Stimulated activated CD8-positive, alpha-beta memory T cell treated with anti-CD3 and anti-CD28 coated beads, Interleukin-15, amount 100 ng/mL, for 24 hours (primary cell): ENCODE measurements at regions not wholly inside any gene's neighbourhood (a gene's known extent, or its start where the extent isn't known, plus 50 kb on each side); places are given as distances from the start of the nearest gene placed in this dataset.

Source experiments
- DNase-seq: peaks from one replicate; pipeline ENCODE4 v3.0.0-alpha.2; 2020; ENCODE audit warnings: low read depth

- DNase-seq: no peak
Observed at GRCh38 chr5:88144219-88145001, 124.2 kb downstream of the TMEM161B start.

DNA sequence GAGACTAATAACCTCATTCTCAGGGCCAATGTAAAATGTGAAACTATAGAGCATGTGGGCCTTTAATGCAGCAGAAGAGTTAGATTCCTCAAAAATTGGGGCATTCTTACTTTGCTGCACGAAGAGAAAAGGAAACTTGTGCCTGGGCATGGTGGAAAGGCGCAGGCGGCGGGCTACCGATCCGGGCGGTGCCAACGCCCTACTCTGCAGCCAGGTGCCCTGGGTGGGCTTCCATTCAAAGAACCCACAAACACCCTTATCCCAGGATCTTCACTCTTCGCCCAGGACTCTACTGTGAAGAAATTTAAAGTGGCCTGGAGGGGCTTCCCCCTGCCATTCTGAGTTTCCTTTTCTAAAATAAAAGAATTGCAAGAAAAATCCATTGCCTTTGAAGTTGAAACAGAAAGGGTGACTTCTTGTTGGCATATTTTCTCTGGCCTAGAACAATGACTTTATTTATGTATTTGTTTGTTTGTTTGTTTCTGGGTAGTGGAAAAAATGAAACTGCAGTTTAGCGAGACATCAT lies 124.9 kb downstream of the TMEM161B start:
- DNase-seq: no peak

GRCh38 chr5:88142886-88143692 lies 125.6 kb downstream of the TMEM161B start:
- DNase-seq: no peak

- DNase-seq: no peak
Observed at GRCh38 chr5:88142636-88142885, 126.1 kb downstream of the TMEM161B start.

- peak; percentile 61 for DNase-seq
Observed at GRCh38 chr5:88140856-88141752, 127.5 kb downstream of the TMEM161B start.

GRCh38 chr5:88140396-88140855 lies 128.2 kb downstream of the TMEM161B start:
- no peak for DNase-seq

DNA sequence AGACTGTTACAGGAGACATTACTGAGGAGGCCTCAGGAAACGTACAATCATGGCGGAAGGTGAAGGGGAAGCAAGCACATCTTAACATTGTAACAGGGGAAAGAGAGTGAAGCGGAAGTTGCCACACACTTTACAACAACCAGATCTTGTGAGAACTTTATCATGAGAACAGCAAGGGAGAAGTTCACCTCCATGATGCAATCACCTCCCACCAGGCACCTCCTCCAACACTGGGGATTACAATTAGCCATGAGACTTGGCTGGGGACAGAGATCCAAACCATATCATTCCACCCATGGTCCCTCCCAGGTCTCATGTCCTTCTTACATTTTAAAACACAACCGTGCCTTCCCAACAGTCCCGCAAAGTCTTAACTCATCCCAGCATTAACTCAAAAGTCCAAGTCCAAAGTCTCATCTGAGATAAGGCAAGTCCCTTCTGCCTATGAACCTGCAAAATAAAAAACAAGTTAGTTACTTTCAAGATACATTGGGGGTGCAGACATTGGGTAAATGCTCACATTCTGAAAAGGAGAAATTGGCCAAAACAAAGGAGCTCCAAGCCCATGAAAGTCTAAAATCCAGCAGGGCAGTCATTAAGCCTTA lies 138.3 kb downstream of the TMEM161B start:
- no peak for DNase-seq

DNA sequence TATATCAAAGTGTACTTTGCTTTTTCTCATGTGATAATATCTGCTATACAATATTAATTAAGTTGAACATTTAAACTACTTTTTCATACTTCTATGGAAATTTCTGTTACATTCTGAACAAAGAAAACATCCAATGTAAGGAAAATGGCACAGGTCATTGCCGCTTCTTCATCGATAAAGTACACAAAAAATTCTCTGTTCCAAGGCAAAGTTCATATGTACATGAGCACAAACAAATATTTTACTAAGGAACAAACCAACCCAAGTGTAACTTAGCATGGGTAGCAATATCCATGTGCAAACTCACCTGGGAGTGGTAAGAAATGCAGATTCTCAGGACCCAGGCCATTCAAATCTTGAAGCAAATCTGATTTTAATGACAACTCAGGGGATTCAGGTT lies 139.8 kb downstream of the TMEM161B start:
- no peak for DNase-seq

GRCh38 chr5:88119535-88120125 lies 149.0 kb downstream of the TMEM161B start:
- no peak for DNase-seq

- no peak for DNase-seq
Observed at GRCh38 chr5:88118179-88118578, 150.5 kb downstream of the TMEM161B start.

DNA sequence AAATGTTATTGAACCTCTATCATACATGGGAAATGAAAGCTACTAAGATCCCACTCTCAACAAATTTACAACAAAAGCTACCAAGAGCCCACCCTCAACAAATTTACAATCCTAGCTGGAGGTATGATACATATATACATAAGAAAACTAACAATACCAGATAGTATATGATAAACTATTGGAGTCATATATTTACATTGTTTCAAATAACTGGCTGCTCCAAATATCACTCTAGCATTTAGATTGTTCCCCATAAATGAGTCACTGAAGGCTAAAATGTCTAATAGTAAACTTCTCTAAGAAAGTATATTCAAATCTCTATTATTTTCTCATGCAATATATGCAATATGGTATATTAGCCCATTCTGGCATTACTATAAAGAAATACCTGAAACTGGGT lies 151.1 kb downstream of the TMEM161B start:
- no peak for DNase-seq

DNA sequence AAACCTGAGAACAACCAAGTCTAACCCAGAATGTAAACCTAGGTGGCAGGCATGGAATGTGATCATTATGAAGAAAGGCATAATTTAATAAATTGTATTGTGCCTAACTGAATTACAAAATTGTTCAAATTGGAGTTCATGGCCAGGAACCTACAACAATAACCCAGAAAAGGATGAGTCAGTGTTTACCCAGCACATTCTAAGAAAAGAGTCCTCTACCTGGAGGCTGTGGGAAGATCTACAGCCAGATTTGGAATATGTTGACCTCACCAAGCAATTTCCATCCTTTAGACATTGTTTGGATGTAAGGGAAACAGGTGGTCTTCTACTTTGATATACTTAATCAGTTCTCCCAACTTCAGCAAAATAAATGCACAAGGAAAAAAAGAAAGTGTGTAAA lies 152.2 kb downstream of the TMEM161B start:
- DNase-seq: no peak

GRCh38 chr5:88115211-88115610 lies 153.4 kb downstream of the TMEM161B start:
- no peak for DNase-seq

- DNase-seq: no peak
Observed at GRCh38 chr5:88113429-88113828, 155.2 kb downstream of the TMEM161B start.

DNA sequence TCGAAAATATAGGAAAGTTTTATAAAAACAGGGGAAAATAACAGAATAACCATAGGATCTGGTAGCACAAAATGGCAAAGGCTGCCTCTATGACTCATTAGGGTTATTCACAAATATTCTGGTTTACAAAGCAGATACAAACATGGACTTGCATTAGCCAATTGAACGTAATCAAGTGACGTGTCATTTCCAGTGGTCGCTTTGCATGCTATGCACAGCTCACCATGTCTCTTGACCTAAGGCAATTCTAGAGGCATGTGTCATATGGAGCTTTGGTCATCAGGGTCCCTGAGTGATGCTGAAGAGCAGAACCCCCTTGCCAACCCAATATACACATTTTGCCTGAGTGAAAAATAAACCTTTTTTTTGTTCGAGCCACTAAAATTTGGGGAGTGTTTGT lies 158.8 kb downstream of the TMEM161B start:
- no peak for DNase-seq

DNA sequence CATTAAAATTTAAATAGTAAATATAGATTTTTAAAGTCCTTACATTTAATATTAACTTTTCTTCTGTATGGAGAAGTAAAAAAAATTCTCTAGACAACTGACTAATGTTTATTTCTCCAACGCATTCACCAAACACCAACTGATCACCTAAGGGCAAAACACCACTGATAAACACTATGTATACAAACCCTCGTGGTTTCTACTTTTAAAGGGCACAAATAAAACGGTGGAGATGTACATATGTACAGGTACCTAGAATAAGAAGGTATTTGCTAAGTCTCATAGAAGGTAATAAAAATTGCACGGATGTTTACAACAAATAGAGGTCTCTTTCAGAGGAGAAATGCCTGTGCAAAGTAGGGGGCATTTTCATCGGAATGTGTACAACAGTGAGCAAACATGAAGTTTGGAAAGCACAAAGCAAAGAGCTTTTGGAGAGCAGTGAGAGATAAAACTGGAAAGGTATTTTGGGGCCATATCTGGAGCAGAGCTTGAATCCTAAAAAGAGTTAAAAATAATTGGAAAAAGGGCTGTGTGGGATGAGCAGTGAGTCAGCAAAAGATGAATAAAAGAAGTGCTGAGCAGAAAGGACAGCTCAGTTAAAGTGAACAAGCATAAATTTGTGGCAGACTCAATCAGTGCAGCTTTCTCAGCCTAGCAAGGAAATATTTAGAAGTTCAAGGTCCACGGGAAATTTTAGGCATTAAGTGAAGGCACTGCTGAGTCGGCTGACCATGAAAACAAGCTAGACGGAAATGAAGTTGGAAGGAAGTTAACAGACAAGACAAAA lies 160.0 kb downstream of the TMEM161B start:
- no peak for DNase-seq

- no peak for DNase-seq
Observed at GRCh38 chr5:88094906-88095496, 173.6 kb downstream of the TMEM161B start.

- no peak for DNase-seq
Observed at GRCh38 chr5:88094403-88094802, 174.2 kb downstream of the TMEM161B start.

- no peak for DNase-seq
Observed at GRCh38 chr5:88093765-88094164, 174.9 kb downstream of the TMEM161B start.

DNA sequence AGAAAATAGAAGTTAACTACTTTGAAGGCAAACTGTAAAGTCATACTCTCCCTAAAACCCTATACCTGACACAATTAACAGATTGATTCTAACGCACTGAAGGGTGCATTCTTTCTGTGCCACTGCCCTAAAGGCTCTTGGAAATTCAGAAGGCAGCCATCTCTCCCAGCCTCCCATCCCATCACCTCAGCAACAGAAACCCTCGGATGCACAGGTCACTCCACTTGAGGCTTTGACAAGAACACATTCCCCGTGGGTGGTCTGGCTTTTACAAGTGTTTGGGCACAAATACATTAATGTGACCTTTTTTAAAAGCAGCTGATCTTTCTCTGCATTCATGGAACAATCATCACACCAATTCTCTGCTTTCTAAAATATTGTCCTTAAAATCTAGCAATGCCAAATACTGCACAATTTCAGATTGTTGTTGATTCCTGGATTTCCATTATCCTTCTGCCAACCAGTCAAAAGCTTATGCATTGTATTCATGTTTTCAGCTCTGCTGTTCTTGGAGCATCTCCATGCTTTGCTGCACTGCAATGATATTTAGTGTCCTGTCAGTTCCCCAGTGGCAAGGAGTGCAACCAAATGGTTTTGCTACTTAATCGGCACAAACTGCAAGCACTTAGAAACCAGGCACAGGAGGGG lies 175.6 kb downstream of the TMEM161B start:
- DNase-seq: no peak
